Esophagus muscularis mucosa (tissue), 4 donors: ENCODE measurements at regions not wholly inside any gene's neighbourhood (a gene's known extent, or its start where the extent isn't known, plus 50 kb on each side); places are given as distances from the start of the nearest gene placed in this dataset.

ENCODE experiments used
- DNase-seq: peaks from one replicate; pipeline ENCODE4 v3.0.0-alpha.2; 2017; ENCODE audit errors: extremely low spot score
- H3K27ac ChIP-seq, 4 donors: fragments of 200-600 bp; sonication (generic); replicated peaks in 1 of 4; 1 replicate in 3 of 4; 2 replicates in 1 of 4; pipeline ENCODE4 v1.5.1; 2016 to 2019; ENCODE audit warnings: mild to moderate bottlenecking in 1 of 4
- H3K27me3 ChIP-seq, 4 donors: fragments of 200-600 bp; sonication (generic); one replicate each; pipeline versions ENCODE4 v1.5.1 to v1.6.0; 2016 to 2019
- H3K36me3 ChIP-seq, 4 donors: fragments of 200-600 bp; sonication (generic); one replicate each; pipeline ENCODE4 v1.5.1; 2016 to 2019
- H3K4me1 ChIP-seq, 4 donors: fragments of 200-600 bp; sonication (generic); one replicate each; pipeline ENCODE4 v1.5.1; 2016 to 2019
- H3K4me3 ChIP-seq, 4 donors: fragments of 200-600 bp; sonication (generic); 1 replicate in 2 of 4; 2 replicates in 2 of 4; pipeline ENCODE4 v1.5.1; 2016 to 2019; ENCODE audit warnings: mild to moderate bottlenecking in 4 of 4, moderate library complexity in 1 of 4
- H3K9me3 ChIP-seq, 4 donors: fragments of 200-600 bp; sonication (generic); 1 replicate in 3 of 4; 2 replicates in 1 of 4; pipeline ENCODE4 v1.5.1; 2016 to 2019
- EP300 ChIP-seq: sonication (generic); formaldehyde crosslinking; IDR thresholded peaks from one replicate; pipeline ENCODE4 v1.6.1; 2017; ENCODE audit warnings: antibody characterized with exemption
- POLR2A ChIP-seq: fragments of 450-650 bp; IDR thresholded peaks from one replicate; pipeline ENCODE4 v1.6.1; 2017; ENCODE audit warnings: antibody characterized with exemption, moderate library complexity, mild to moderate bottlenecking, low read depth
- POLR2AphosphoS5 ChIP-seq, 2 donors: sonication (generic); formaldehyde crosslinking; IDR thresholded peaks; one replicate each; pipeline ENCODE4 v1.6.1; 2017; ENCODE audit warnings: antibody characterized with exemption in 2 of 2
- WGBS: methylation state at CpG from one replicate; pipeline ENCODE4 v1.1.5; 2018; 5-methylcytosine and 5-hydroxymethylcytosine counted together
- intact Hi-C: fragments of 100-400 bp; cut with DNase I; formaldehyde crosslinking; loops from one replicate; pipeline ENCODE4 v1.15.1; 2023
- TF ChIP-seq, protein P1 (sequence below), 3 experiments: fragments of 200-600 bp in 2 of 3; fragments of 450-650 bp in 1 of 3; sonication (generic) in 2 of 3; IDR thresholded peaks; one replicate each; pipeline ENCODE4 v1.5.1; 2017 to 2019; ENCODE audit warnings: antibody characterized with exemption in 3 of 3, mild to moderate bottlenecking in 2 of 3, moderate library complexity in 1 of 3

DNA sequence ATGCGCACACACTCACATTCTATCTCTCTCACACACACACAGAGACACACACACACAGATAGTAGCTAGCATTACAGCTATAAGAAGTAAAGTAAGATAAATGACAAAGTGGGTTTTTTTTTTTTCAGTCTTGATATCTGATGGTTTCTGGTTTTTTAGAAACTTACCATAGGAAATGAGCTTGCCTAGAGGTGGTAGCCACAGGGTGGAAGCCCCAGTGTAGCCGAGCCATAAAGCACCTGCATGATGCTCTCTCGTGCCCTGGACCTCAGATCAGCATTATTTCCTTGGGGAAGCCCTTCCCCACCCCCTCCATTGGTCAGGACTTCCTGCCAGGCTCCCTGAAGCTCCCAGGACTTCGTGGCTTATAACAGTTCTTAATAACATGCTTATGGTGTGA, 264.3 kb upstream of the C16orf82 start:
- Histone ChIP-seq H3K4me1 (no peaks in the 10 kb centered on the region), H3K36me3 (no peaks in the 10 kb centered on the region), H3K9me3 (no peaks in the 10 kb centered on the region), H3K27ac (no peak overlapping the region), H3K4me3 (no peak overlapping the region), H3K27me3 (peaks cover 0 to 30% (median 0%) of the 10 kb centered on the region in 4 donors)
- TF ChIP-seq EP300 = no peak
- no peak for TF ChIP-seq POLR2AphosphoS5 (IDR thresholded peaks at IDR 0.05)
- no peak for TF ChIP-seq POLR2A
- TF ChIP-seq, protein P1, sequence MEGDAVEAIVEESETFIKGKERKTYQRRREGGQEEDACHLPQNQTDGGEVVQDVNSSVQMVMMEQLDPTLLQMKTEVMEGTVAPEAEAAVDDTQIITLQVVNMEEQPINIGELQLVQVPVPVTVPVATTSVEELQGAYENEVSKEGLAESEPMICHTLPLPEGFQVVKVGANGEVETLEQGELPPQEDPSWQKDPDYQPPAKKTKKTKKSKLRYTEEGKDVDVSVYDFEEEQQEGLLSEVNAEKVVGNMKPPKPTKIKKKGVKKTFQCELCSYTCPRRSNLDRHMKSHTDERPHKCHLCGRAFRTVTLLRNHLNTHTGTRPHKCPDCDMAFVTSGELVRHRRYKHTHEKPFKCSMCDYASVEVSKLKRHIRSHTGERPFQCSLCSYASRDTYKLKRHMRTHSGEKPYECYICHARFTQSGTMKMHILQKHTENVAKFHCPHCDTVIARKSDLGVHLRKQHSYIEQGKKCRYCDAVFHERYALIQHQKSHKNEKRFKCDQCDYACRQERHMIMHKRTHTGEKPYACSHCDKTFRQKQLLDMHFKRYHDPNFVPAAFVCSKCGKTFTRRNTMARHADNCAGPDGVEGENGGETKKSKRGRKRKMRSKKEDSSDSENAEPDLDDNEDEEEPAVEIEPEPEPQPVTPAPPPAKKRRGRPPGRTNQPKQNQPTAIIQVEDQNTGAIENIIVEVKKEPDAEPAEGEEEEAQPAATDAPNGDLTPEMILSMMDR (IDR thresholded peaks at IDR 0.05) = no peak
- intact Hi-C loops = no loop called here
- DNase-seq = no peak
- WGBS = 32% methylated on average over 4 of the region's 4 CpGs

DNA sequence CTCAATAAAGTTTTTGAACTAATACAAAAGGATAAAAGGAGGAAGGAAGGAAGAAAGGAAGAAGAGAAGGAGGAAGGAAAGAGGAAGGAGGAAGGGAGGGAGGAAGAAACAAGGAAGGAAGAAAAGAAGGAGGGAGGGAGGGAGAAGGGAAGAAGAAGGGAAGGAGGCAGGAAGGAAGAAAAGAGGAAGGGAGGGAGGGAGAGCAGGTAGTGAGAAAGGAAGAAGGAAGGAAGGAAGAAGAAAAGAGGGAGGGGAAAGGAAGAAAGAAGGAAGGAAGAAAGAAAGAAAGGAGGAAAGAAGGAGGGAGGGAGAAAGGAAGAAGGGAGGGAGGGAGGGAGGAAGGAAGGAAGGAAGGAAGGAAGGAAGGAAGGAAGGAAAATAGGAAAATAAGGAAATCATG, 263.8 kb upstream of the C16orf82 start:
- no peaks in the 10 kb centered on the region for H3K36me3 ChIP-seq
- no peaks in the 10 kb centered on the region for H3K9me3 ChIP-seq
- no peak for DNase-seq
- no peak for TF ChIP-seq EP300
- TF ChIP-seq POLR2AphosphoS5 (IDR thresholded peaks at IDR 0.05) = no peak
- TF ChIP-seq, protein P1 (IDR thresholded peaks at IDR 0.05) = no peak
- no peak for TF ChIP-seq POLR2A
- peaks cover 0 to 25% (median 0%) of the 10 kb centered on the region in 4 donors for H3K27me3 ChIP-seq
- H3K4me1 ChIP-seq = no peaks in the 10 kb centered on the region
- no peak overlapping the region for H3K4me3 ChIP-seq
- H3K27ac ChIP-seq = no peak overlapping the region
- intact Hi-C loops = no loop called here

DNA sequence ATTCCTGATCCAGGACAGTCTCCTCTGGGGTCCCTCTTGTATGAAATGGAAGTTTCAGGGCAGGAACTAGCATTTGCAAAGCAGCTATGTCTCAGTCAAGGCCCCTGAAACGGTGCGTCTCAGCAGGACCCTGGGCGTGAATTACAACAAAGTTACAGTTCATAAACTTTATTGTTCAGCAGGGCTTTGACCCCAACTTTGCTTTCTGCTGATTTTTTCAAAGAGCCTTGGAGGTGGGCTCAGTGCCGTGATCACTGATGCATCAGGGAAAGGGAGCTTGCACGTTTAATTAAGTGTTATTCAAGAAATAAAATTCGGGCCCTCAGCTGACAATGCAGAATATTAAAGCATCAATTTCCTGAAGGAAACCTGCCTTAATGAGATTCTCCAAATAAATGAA, 260.1 kb upstream of the C16orf82 start:
- no peaks in the 10 kb centered on the region for H3K36me3 ChIP-seq
- intact Hi-C loops = no loop called here
- WGBS = 80% methylated on average over 4 of the region's 6 CpGs
- H3K4me1 ChIP-seq = no peaks in the 10 kb centered on the region
- no peak overlapping the region for H3K27ac ChIP-seq
- DNase-seq = no peak
- no peak for TF ChIP-seq EP300
- no peak overlapping the region for H3K4me3 ChIP-seq
- H3K9me3 ChIP-seq = no peaks in the 10 kb centered on the region
- H3K27me3 ChIP-seq = peaks cover 0 to 15% (median 0%) of the 10 kb centered on the region in 4 donors

DNA sequence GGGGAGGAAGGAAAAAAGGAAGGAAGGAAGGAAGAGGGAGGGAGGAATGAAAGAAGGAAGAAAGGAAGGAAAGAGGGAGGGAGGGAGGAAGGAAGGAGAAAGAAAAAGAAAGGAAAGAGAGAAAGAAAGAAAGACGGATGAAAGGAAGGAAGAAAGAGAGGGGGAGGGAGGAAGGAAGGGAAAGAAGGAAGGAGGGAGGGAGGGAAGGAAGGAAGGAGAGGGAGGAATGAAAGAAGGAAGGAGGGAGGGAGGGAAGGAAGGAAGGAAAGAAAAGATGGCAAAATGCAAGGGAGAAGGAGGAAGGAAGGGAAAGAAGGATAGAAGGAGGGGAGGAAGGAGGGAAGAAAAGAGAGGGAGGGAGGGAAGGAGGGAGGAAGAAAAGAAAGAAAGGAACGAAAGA, 257.3 kb upstream of the C16orf82 start:
- H3K36me3 ChIP-seq = no peaks in the 10 kb centered on the region
- WGBS = 76% methylated on average over 1 of the region's 2 CpGs
- DNase-seq = no peak

DNA sequence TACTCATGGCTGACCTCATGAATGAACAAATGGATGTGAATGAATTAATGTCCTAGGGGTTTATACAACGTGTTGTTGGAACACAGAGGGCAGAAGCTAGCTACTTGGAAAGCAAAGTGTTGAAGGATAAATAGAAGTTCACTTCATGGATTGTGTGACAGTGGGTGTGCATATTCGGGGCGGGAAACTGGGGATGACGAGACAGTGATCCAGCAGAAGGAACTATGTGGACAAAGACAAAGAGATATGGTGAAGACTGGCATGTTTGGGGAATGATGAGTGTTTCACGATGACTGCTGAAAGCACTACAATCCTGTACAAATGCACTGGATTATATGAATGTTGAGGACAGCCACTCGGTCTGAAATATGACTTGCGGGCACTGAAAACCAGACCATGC, 250.5 kb upstream of the C16orf82 start:
- Histone ChIP-seq H3K9me3 (no peaks in the 10 kb centered on the region), H3K4me1 (no peaks in the 10 kb centered on the region), H3K27me3 (peaks cover 0 to 17% (median 0%) of the 10 kb centered on the region in 4 donors), H3K36me3 (no peaks in the 10 kb centered on the region), H3K27ac (no peak overlapping the region), H3K4me3 (no peak overlapping the region)
- 71% methylated on average over 7 of the region's 7 CpGs for WGBS
- TF ChIP-seq, protein P1 (IDR thresholded peaks at IDR 0.05) = no peak
- no peak for TF ChIP-seq EP300
- no peak for TF ChIP-seq POLR2AphosphoS5 (IDR thresholded peaks at IDR 0.05)
- TF ChIP-seq POLR2A = no peak
- DNase-seq = no peak
- intact Hi-C loops = no loop called here

More for the DNA sequence above, 257.3 kb upstream of the C16orf82 start:
- no peaks in the 10 kb centered on the region for H3K4me1 ChIP-seq
- no peak overlapping the region for H3K4me3 ChIP-seq
- no peak overlapping the region for H3K27ac ChIP-seq
- H3K9me3 ChIP-seq = no peaks in the 10 kb centered on the region
- no peak for TF ChIP-seq EP300
- intact Hi-C loops = no loop called here
- peaks cover 0 to 14% (median 0%) of the 10 kb centered on the region in 4 donors for H3K27me3 ChIP-seq

DNA sequence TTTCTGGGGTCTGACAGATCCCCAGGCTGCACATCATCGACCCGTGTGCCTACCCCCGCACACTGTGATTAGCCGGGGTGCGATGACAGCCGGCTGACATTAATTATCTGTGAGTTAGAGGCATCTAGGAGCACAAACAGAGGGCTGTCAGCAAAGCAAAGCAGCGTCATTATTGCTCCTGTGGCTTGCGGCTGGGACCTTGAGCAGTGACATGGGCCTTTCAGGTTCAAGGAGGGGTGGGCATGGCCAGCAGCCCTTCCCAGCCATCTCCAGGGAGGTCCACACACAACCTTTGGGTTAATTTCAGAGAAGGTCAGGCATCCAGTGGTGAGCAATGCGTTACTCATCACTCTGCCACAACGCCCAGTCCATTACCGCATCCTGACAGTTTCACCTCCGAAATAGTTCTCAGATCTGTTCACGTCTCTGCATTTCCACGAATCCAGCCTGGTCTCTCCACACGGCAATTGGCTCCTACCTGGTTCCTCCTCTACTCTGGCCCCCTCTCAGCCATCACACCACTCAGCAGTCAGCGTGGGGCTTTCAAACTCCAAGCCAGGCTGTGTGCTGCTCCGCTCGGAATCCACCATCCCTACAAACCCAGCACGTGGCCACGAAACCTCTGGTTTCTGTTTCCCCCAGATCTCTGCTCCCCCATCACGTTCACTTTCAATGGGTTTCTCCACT, 249.7 kb upstream of the C16orf82 start:
- no peak overlapping the region for H3K4me3 ChIP-seq
- H3K4me1 ChIP-seq = no peaks in the 10 kb centered on the region
- H3K9me3 ChIP-seq = no peaks in the 10 kb centered on the region
- H3K27ac ChIP-seq = no peak overlapping the region
- 63% methylated on average over 19 of the region's 21 CpGs for WGBS
- DNase-seq = no peak
- intact Hi-C loops = no loop called here
- H3K36me3 ChIP-seq = no peaks in the 10 kb centered on the region
- H3K27me3 ChIP-seq = peaks cover 0 to 17% (median 0%) of the 10 kb centered on the region in 4 donors
- TF ChIP-seq, protein P1 (IDR thresholded peaks at IDR 0.05) = no peak
- TF ChIP-seq POLR2A = no peak
- TF ChIP-seq EP300 = no peak
- no peak for TF ChIP-seq POLR2AphosphoS5 (IDR thresholded peaks at IDR 0.05)
